Fibroblast of lung (primary cell): ENCODE measurements at regions not wholly inside any gene's neighbourhood (a gene's known extent, or its start where the extent isn't known, plus 50 kb on each side); places are given as distances from the start of the nearest gene placed in this dataset.

Experiments used
- DNase-seq, 2 donors: peaks; one replicate each; pipeline versions ENCODE4 v3.0.0 to v3.0.0-alpha.2; 2010; ENCODE audit warnings: low read depth in 2 of 2
- H2AFZ ChIP-seq: 2 replicates; pipeline ENCODE4 v1.5.1; 2012; ENCODE audit warnings: low read length, control low read depth, inconsistent platforms
- H3K27ac ChIP-seq: 2 replicates; pipeline ENCODE4 v1.5.1; 2011; ENCODE audit warnings: low read length, control low read depth; ENCODE audit not compliant: insufficient read depth
- H3K27me3 ChIP-seq: 2 replicates; pipeline ENCODE4 v1.5.1; 2011; ENCODE audit warnings: mild to moderate bottlenecking, low read length; ENCODE audit not compliant: control insufficient read depth, insufficient read depth
- H3K36me3 ChIP-seq: 2 replicates; pipeline ENCODE4 v1.5.1; 2011; ENCODE audit warnings: low read length; ENCODE audit not compliant: control insufficient read depth, insufficient read depth
- H3K4me1 ChIP-seq: 2 replicates; pipeline ENCODE4 v1.5.1; 2011; ENCODE audit warnings: low read length; ENCODE audit not compliant: control insufficient read depth, insufficient read depth; ENCODE audit errors: extremely low read depth
- H3K4me2 ChIP-seq: 2 replicates; pipeline ENCODE4 v1.5.1; 2011; ENCODE audit warnings: low read length, control low read depth; ENCODE audit not compliant: insufficient read depth; ENCODE audit errors: extremely low read depth
- H3K4me3 ChIP-seq, 4 experiments: fragments of 200-600 bp in 1 of 4; sonication (generic) in 1 of 4; replicated peaks in 1 of 4; 2 replicates each; pipeline ENCODE4 v1.5.1; 2011 to 2016; ENCODE audit warnings: low read length in 4 of 4, low read depth in 3 of 4, mild to moderate bottlenecking in 3 of 4, control low read depth in 2 of 4, inconsistent platforms in 1 of 4, mixed read lengths in 1 of 4; ENCODE audit not compliant: insufficient read depth in 1 of 4; ENCODE audit errors: control extremely low read depth in 1 of 4
- H3K79me2 ChIP-seq: 2 replicates; pipeline ENCODE4 v1.5.1; 2012; ENCODE audit warnings: mild to moderate bottlenecking, low read length, inconsistent platforms; ENCODE audit not compliant: control insufficient read depth, insufficient read depth
- H3K9ac ChIP-seq: 2 replicates; pipeline ENCODE4 v1.5.1; 2011; ENCODE audit warnings: mild to moderate bottlenecking, low read length, control low read depth; ENCODE audit not compliant: insufficient read depth
- H3K9me3 ChIP-seq: 2 replicates; pipeline ENCODE4 v1.5.1; 2012; ENCODE audit warnings: low read depth, low read length; ENCODE audit not compliant: control insufficient read depth, insufficient read depth
- H4K20me1 ChIP-seq: 2 replicates; pipeline ENCODE4 v1.5.1; 2011; ENCODE audit warnings: low read length; ENCODE audit not compliant: control insufficient read depth, insufficient read depth; ENCODE audit errors: extremely low read depth
- CTCF ChIP-seq, 2 donors: IDR thresholded peaks in 1 of 2; conservative IDR thresholded peaks in 1 of 2; 1 replicate in 1 of 2; 2 replicates in 1 of 2; pipeline ENCODE4 v1.5.1; 2011 to 2012; ENCODE audit warnings: low read length in 2 of 2, control low read depth in 1 of 2, inconsistent platforms in 1 of 2, low read depth in 1 of 2, mild to moderate bottlenecking in 1 of 2
- EZH2 ChIP-seq: IDR thresholded peaks from 2 replicates; pipeline ENCODE4 v1.5.1; 2012; ENCODE audit warnings: low read length, control low read depth, mild to moderate bottlenecking; ENCODE audit errors: missing control alignments

GRCh38 chrX:104419926-104420325 lies 146.1 kb upstream of the IL1RAPL2 start:
- Histone ChIP-seq H3K4me3 (no peak overlapping the region), H3K4me1 (no peaks in the 10 kb centered on the region), H2AFZ (no peak overlapping the region), H4K20me1 (no peaks in the 10 kb centered on the region), H3K27ac (no peak overlapping the region), H3K9me3 (no peaks in the 10 kb centered on the region), H3K36me3 (no peaks in the 10 kb centered on the region), H3K27me3 (no peaks in the 10 kb centered on the region), H3K79me2 (no peaks in the 10 kb centered on the region), H3K9ac (no peak overlapping the region), H3K4me2 (no peak overlapping the region)
- TF ChIP-seq EZH2 (no peak), CTCF (conservative IDR thresholded peaks at IDR 0.05 in 1 of 2, IDR thresholded peaks at IDR 0.05 in 1 of 2; ENCODE audit: low read depth in 1 of 2, low read length in 2 of 2) (no peak)
- DNase-seq = no peak

- DNase-seq = peak in 1 of 2 donors; percentile 83
- Histone ChIP-seq H3K27ac (no peak overlapping the region), H3K27me3 (no peaks in the 10 kb centered on the region), H2AFZ (no peak overlapping the region), H4K20me1 (no peaks in the 10 kb centered on the region), H3K4me3 (no peak overlapping the region), H3K9ac (no peak overlapping the region), H3K4me2 (no peak overlapping the region), H3K4me1 (no peaks in the 10 kb centered on the region), H3K9me3 (no peaks in the 10 kb centered on the region), H3K79me2 (no peaks in the 10 kb centered on the region), H3K36me3 (no peaks in the 10 kb centered on the region)
- TF ChIP-seq EZH2 (no peak), CTCF (conservative IDR thresholded peaks at IDR 0.05 in 1 of 2, IDR thresholded peaks at IDR 0.05 in 1 of 2; ENCODE audit: low read depth in 1 of 2, low read length in 2 of 2) (no peak)
Measured at GRCh38 chrX:104419211-104419610, 146.8 kb upstream of the IL1RAPL2 start.

GRCh38 chrX:104411800-104412199 lies 154.2 kb upstream of the IL1RAPL2 start:
- Histone ChIP-seq H3K4me1 (no peaks in the 10 kb centered on the region), H3K79me2 (no peaks in the 10 kb centered on the region), H3K27me3 (no peaks in the 10 kb centered on the region), H3K36me3 (no peaks in the 10 kb centered on the region), H3K4me3 (no peak overlapping the region), H3K9ac (no peak overlapping the region), H4K20me1 (no peaks in the 10 kb centered on the region), H2AFZ (no peak overlapping the region), H3K4me2 (no peak overlapping the region), H3K9me3 (no peaks in the 10 kb centered on the region), H3K27ac (no peak overlapping the region)
- no peak for TF ChIP-seq EZH2
- TF ChIP-seq CTCF (conservative IDR thresholded peaks at IDR 0.05 in 1 of 2, IDR thresholded peaks at IDR 0.05 in 1 of 2; ENCODE audit: low read depth in 1 of 2, low read length in 2 of 2) = no peak
- no peak for DNase-seq
